K562 (cell line): ENCODE measurements at regions not wholly inside any gene's neighbourhood (a gene's known extent, or its start where the extent isn't known, plus 50 kb on each side); places are given as distances from the start of the nearest gene placed in this dataset.

Experiments used
- ARNT ChIP-seq, 2 experiments: fragments of 450-650 bp; IDR thresholded peaks; 2 replicates each; pipeline ENCODE4 v1.6.1; 2016; ENCODE audit warnings: mild to moderate bottlenecking in 1 of 2
- BACH1 ChIP-seq: fragments of 200-800 bp; sonication (Bioruptor generic); IDR thresholded peaks from 2 replicates; pipeline ENCODE4 v1.6.1; 2016; ENCODE audit warnings: missing genetic modification characterization, missing compliant biosample characterization
- BCOR ChIP-seq: fragments of 450-650 bp; IDR thresholded peaks from 2 replicates; pipeline ENCODE4 v1.6.1; 2016
- BRF1 ChIP-seq: IDR thresholded peaks from 3 replicates; pipeline ENCODE4 v1.6.1; 2011; ENCODE audit warnings: borderline replicate concordance, mild to moderate bottlenecking; ENCODE audit not compliant: insufficient read length; ENCODE audit errors: extremely low read depth
- DACH1 ChIP-seq: fragments of 450-650 bp; IDR thresholded peaks from 2 replicates; pipeline ENCODE4 v1.6.1; 2018; ENCODE audit not compliant: partially characterized antibody
- EP300 ChIP-seq: IDR thresholded peaks from 2 replicates; pipeline ENCODE4 v1.6.1; 2012; ENCODE audit warnings: low read length, improper control_type of control experiment
- FOXA3 ChIP-seq, 2 experiments: fragments of 450-650 bp in 1 of 2; sonication (generic) in 1 of 2; formaldehyde crosslinking; IDR thresholded peaks in 1 of 2; conservative IDR thresholded peaks in 1 of 2; 2 replicates each; pipeline versions ENCODE4 v1.4.0 to v1.8.0; 2020 to 2022; ENCODE audit warnings: mild to moderate bottlenecking in 2 of 2, missing genetic modification reagents in 1 of 2
- HNRNPH1 ChIP-seq: fragments of 200-400 bp; formaldehyde crosslinking; optimal IDR thresholded peaks from 2 replicates; pipeline ENCODE3; 2017; ENCODE audit warnings: low read depth, mild to moderate bottlenecking, low read length, moderate library complexity
- JUND ChIP-seq, 2 experiments: IDR thresholded peaks; 2 replicates in 1 of 2; 3 replicates in 1 of 2; pipeline ENCODE4 v1.6.1; 2011; ENCODE audit warnings: borderline replicate concordance in 2 of 2, low read depth in 2 of 2, low read length in 2 of 2, improper control_type of control experiment in 1 of 2, missing biosample characterization in 1 of 2, missing genetic modification characterization in 1 of 2, missing genetic modification reagents in 1 of 2
- MYNN ChIP-seq, 2 experiments: sonication (generic); formaldehyde crosslinking in 1 of 2; IDR thresholded peaks; 2 replicates each; pipeline versions ENCODE4 v1.5.0 to v1.6.1; 2016 to 2020; ENCODE audit warnings: antibody characterized with exemption in 1 of 2, missing genetic modification reagents in 1 of 2
- POLR2A ChIP-seq: fragments of 450-650 bp; conservative IDR thresholded peaks from 2 replicates; pipeline ENCODE4 v1.6.1; 2016
- RFX5 ChIP-seq: IDR thresholded peaks from 2 replicates; pipeline ENCODE4 v1.6.1; 2011; ENCODE audit warnings: low read depth, mild to moderate bottlenecking, improper control_type of control experiment, low read length
- RFX7 ChIP-seq: fragments of 250-450 bp; sonication (Bioruptor Pico); IDR thresholded peaks from 2 replicates; pipeline ENCODE4 v1.5.1; 2021; ENCODE audit warnings: mild to moderate bottlenecking
- TCF7L2 ChIP-seq: fragments of 150-350 bp; IDR thresholded peaks from 2 replicates; pipeline ENCODE4 v1.6.1; 2016; ENCODE audit warnings: low read depth, mild to moderate bottlenecking, low read length, moderate library complexity
- THRA ChIP-seq: fragments of 450-650 bp; IDR thresholded peaks from 2 replicates; pipeline ENCODE4 v1.6.1; 2017; ENCODE audit warnings: mild to moderate bottlenecking, moderate library complexity
- TRIM24 ChIP-seq, 2 experiments: fragments of 450-650 bp; IDR thresholded peaks; 2 replicates each; pipeline ENCODE4 v1.6.1; 2016
- ZBTB7A ChIP-seq: IDR thresholded peaks from 2 replicates; pipeline ENCODE4 v1.6.1; 2011; ENCODE audit warnings: low read depth, mild to moderate bottlenecking, low read length, moderate library complexity, borderline replicate concordance; ENCODE audit not compliant: control insufficient read depth
- ZHX1 ChIP-seq: fragments of 150-350 bp; conservative IDR thresholded peaks from 2 replicates; pipeline ENCODE4 v1.6.1; 2014; ENCODE audit warnings: low read length
- ZKSCAN1 ChIP-seq: fragments of 150-350 bp; IDR thresholded peaks from 2 replicates; pipeline ENCODE4 v1.6.1; 2016; ENCODE audit warnings: low read depth, low read length
- ZNF785 ChIP-seq: fragments of 250-450 bp; sonication (Bioruptor Pico); IDR thresholded peaks from 2 replicates; pipeline ENCODE4 v1.4.0; 2020; ENCODE audit warnings: mild to moderate bottlenecking
- TF ChIP-seq, protein P1 (sequence below): sonication (generic); formaldehyde crosslinking; IDR thresholded peaks from 2 replicates; pipeline ENCODE4 v1.8.0; 2022; ENCODE audit warnings: missing genetic modification reagents, mild to moderate bottlenecking, moderate library complexity, borderline replicate concordance
- TF ChIP-seq, protein P2 (sequence below), 2 experiments: IDR thresholded peaks; 2 replicates each; pipeline ENCODE4 v1.6.1; 2012; ENCODE audit warnings: improper control_type of control experiment in 2 of 2, low read depth in 2 of 2, low read length in 2 of 2, borderline replicate concordance in 1 of 2

DNA sequence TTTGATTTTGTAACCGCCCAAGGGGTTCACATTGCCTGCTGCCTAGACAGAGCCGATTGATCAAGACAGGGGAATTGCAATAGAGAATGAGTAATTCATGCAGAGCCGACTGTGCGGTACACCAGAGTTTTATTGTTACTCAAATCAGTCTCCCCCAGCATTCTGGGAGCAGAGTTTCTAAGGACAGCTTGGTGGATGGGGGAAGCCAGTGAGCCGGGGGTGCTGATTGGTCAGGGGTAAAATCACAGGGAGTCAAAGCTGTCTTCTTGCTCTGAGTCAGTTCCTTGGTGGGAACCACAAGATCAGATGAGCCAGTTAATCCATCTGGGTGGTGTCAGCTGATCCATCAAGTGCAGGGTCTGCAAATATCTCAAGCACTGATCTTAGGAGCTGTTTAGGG lies 60.0 kb upstream of the EZR start (continued):
- no peak for TF ChIP-seq ZHX1
- no peak for TF ChIP-seq RFX7 (CRISPR knock-in tag)
- no peak; the same call in 1 of the 2 replicates for TF ChIP-seq JUND (IDR thresholded peaks at IDR 0.05; ENCODE audit: borderline replicate concordance, low read depth, low read length)
- no peak; the same call in 2 of the 3 replicates for TF ChIP-seq JUND (tag; IDR thresholded peaks at IDR 0.05; ENCODE audit: borderline replicate concordance, low read depth, low read length)
- TF ChIP-seq HNRNPH1, result no peak
- TF ChIP-seq EP300, result no peak
- TF ChIP-seq ARNT (IDR thresholded peaks at IDR 0.05), result no peak
- TF ChIP-seq POLR2A, result no peak
- TF ChIP-seq, protein P1, sequence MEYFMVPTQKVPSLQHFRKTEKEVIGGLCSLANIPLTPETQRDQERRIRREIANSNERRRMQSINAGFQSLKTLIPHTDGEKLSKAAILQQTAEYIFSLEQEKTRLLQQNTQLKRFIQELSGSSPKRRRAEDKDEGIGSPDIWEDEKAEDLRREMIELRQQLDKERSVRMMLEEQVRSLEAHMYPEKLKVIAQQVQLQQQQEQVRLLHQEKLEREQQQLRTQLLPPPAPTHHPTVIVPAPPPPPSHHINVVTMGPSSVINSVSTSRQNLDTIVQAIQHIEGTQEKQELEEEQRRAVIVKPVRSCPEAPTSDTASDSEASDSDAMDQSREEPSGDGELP (CRISPR knock-in tag), result peak; percentile 55; the same call in 1 of the 2 replicates
- TF ChIP-seq THRA, result no peak
- no peak for TF ChIP-seq ZNF785 (CRISPR knock-in tag)
- no peak for TF ChIP-seq DACH1
- TF ChIP-seq BACH1, result no peak
- TF ChIP-seq FOXA3 (CRISPR knock-in tag; conservative IDR thresholded peaks at IDR 0.05 in 1 of 2, IDR thresholded peaks at IDR 0.05 in 1 of 2), result no peak
- TF ChIP-seq TRIM24 (IDR thresholded peaks at IDR 0.05), result 0 out of 4 replicates have a peak, but pooled peaks of 1 of the 2 experiments have one; percentile 24
- no peak for TF ChIP-seq MYNN (IDR thresholded peaks at IDR 0.05)
- TF ChIP-seq MYNN (CRISPR knock-in tag; IDR thresholded peaks at IDR 0.05), result no peak
- TF ChIP-seq BCOR, result no peak
- no peak for TF ChIP-seq ZKSCAN1
- TF ChIP-seq RFX5, result no peak
- TF ChIP-seq ZBTB7A, result no peak
- TF ChIP-seq BRF1, result no peak
- no peak for TF ChIP-seq TCF7L2
- TF ChIP-seq, protein P2, sequence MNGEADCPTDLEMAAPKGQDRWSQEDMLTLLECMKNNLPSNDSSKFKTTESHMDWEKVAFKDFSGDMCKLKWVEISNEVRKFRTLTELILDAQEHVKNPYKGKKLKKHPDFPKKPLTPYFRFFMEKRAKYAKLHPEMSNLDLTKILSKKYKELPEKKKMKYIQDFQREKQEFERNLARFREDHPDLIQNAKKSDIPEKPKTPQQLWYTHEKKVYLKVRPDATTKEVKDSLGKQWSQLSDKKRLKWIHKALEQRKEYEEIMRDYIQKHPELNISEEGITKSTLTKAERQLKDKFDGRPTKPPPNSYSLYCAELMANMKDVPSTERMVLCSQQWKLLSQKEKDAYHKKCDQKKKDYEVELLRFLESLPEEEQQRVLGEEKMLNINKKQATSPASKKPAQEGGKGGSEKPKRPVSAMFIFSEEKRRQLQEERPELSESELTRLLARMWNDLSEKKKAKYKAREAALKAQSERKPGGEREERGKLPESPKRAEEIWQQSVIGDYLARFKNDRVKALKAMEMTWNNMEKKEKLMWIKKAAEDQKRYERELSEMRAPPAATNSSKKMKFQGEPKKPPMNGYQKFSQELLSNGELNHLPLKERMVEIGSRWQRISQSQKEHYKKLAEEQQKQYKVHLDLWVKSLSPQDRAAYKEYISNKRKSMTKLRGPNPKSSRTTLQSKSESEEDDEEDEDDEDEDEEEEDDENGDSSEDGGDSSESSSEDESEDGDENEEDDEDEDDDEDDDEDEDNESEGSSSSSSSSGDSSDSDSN (IDR thresholded peaks at IDR 0.05; ENCODE audit: borderline replicate concordance in 1 of 2, low read depth in 2 of 2, low read length in 2 of 2), result no peak
